ENCODE measurements at regions not wholly inside any gene's neighbourhood (a gene's known extent, or its start where the extent isn't known, plus 50 kb on each side); places are given as distances from the start of the nearest gene placed in this dataset.

DNA sequence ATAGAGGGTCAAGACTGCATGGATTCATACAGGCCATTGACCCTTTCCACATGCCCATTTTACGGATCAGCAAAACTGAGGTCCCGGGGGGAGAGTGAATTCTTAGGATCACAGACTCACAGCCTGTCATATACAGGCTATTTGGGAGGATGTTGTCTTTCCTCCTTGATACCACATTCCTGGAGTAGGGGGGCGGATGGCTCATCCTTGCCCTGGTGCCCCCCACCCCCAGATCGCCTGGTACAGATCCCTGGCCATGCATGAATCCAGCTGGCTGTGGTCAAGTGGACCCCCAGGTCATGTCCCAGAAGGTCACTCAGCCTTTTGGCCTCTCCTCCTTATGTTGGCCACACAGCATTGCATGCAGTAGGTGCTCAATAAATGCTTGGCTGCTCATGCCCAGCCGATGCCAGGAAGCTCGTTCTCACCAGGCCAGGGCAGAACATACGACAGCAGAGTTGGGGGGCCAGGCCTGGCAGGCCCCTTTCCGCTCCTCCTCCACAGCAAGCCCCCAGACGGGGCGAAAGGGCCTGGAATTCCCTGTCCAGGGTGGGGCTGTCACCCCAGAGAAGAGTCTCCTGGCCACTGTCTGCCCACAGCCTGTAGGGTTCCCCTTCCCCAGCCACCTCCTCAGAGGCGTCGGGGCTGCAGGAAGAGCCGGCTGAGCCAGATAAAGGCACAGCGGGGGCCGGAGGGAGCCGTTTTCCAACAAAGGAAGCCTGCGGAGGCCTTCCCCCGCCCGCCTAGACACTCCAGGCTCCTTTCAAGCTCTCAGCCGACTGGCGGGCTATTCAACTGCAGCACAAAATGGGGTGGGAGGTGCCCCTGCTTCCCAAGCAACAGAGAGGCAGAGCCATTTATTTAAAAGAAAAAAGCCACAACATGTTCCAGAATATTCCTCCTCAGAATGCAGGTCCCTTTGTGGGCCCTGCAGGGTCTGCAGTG is 215.7 kb upstream of the CIBAR2 start:
- DNase-seq (ENCODE audit: low spot score) = peak; percentile 57

DNA sequence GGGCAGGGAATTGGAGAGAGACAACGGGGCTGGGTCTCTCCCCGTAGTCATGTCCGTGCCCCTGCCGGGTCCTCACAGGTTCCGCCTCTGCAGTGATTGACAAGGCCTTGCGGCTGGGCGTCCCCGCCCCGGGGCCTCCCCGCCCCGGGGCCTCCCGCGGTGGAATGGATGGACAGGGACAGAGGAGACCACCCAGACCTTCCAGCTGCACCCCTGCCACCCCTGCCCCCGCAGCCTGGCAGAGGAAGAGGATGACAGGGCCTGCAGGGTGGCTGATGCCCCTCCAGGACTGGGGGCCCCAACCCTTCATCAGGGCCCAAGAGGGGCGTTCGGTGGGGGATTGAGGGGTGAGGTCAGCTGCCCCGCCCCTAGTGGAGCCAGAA is 216.4 kb upstream of the CIBAR2 start:
- no peak for DNase-seq (ENCODE audit: low spot score)

GRCh38 chr16:85329059-85329812 is 217.0 kb upstream of the CIBAR2 start:
- peak; percentile 84 for DNase-seq (ENCODE audit: low spot score)

- DNase-seq (ENCODE audit: low spot score) = no peak
Measured at GRCh38 chr16:85330006-85330693, 217.9 kb upstream of the CIBAR2 start.

- DNase-seq (ENCODE audit: low spot score) = peak; percentile 73
Measured at GRCh38 chr16:85330694-85331188, 218.5 kb upstream of the CIBAR2 start.

DNA sequence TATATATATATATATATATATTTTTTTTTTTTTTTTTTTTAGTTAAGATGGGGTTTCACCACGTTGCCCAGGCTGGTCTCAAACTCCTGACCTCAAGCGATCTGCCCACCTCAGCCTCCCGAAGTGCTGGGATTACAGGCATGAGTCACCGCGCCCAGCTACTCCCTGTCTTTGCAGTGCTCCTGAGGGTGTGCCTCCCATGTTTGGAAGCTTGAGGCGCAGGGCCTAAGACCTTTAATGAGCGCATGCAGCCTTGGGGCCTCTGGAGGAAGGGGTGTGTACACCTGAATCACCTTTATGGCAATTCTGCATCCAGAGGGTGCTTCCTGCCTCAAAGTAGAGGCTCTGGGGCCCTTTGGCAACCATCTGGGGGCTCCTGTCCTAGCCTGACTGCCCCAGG is 219.4 kb upstream of the CIBAR2 start:
- DNase-seq (ENCODE audit: low spot score) = no peak

DNA sequence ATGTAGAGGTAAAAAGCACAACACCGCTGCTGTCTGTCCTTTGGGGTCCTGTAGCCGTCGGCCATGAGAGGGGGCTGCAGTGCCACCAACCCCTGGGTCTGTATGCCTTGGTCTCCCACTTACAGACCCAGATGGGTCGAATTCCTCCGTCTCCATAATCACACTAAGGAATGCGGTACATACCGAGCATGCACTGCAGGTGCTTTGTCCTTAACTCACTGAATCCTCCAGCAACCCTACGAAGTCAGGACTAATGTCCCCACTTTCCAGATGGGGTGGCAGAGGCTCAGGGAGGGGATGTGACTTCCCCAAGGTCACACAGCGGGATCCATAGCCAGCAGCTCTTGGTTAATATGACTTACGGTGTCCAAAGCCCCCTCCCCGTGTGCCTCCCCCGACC is 219.9 kb upstream of the CIBAR2 start:
- no peak for DNase-seq (ENCODE audit: low spot score)

- DNase-seq (ENCODE audit: low spot score) = no peak
Measured at GRCh38 chr16:85333337-85333736, 221.1 kb upstream of the CIBAR2 start.

- DNase-seq (ENCODE audit: low spot score) = no peak
Measured at GRCh38 chr16:85333744-85334640, 221.7 kb upstream of the CIBAR2 start.

DNA sequence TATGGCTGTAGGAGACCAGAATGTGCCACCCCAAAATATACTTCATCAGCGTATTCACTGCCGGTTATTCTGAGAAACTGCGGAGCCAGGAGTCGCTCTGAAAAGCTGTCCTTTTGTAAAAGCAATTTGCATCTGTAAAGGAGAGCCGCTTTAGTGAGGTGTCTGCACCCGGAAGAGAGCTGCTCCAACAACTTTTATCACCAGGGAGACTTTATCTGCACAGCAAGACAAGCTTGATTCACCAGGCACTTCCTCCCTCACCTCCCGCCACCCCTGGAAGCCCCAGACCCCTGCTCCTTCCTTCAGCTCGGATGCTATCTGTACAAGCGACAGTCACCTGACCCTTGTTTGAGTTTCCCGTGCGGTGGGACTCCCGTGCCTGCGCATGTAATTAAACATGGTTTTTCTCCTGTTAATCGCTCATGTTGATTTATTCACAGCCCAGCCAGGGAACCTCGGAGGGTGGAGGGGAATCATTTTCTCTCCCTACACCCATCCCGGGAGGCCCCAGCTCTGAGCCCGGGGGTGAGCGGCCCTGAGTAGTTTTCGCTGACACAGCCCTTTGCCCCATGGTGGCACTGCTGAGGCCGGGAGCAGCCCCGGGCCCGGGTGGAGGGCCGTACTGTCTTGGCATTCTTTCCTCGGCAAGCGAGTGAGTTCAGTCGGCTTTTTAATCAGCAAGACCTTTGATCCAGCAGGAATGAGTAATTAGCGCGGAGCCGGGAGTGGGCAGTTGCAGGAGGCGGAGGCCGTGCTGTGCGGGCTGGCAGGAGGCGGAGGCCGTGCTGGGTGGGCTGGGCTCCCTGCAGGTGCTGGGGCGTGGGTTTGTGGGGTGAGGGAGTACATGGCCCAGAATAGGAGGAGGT is 222.7 kb upstream of the CIBAR2 start:
- no peak for DNase-seq (ENCODE audit: low spot score)

GRCh38 chr16:85335584-85336491 is 223.6 kb upstream of the CIBAR2 start:
- no peak for DNase-seq (ENCODE audit: low spot score)

GRCh38 chr16:85337910-85338637 is 225.8 kb upstream of the CIBAR2 start:
- DNase-seq (ENCODE audit: low spot score) = no peak

DNA sequence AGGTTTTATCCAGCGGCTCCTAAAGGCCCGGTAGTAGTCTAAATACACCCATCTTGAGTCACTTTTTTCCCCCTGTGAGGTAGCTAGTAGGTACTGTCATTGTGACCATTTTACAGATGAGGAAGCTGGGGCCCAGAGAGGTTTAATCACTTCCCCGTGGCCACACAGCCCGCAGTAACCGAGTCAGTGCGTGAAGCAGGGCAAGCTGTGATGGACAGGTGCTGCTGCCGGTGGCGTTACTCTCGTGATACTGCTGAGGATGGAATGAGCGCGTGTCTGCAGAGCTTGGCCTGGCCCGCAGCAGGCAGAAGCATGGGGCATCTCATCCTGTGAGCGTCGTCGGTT is 226.3 kb upstream of the CIBAR2 start:
- DNase-seq (ENCODE audit: low spot score) = no peak

- no peak for DNase-seq (ENCODE audit: low spot score)
Measured at GRCh38 chr16:85338989-85339685, 226.9 kb upstream of the CIBAR2 start.

DNA sequence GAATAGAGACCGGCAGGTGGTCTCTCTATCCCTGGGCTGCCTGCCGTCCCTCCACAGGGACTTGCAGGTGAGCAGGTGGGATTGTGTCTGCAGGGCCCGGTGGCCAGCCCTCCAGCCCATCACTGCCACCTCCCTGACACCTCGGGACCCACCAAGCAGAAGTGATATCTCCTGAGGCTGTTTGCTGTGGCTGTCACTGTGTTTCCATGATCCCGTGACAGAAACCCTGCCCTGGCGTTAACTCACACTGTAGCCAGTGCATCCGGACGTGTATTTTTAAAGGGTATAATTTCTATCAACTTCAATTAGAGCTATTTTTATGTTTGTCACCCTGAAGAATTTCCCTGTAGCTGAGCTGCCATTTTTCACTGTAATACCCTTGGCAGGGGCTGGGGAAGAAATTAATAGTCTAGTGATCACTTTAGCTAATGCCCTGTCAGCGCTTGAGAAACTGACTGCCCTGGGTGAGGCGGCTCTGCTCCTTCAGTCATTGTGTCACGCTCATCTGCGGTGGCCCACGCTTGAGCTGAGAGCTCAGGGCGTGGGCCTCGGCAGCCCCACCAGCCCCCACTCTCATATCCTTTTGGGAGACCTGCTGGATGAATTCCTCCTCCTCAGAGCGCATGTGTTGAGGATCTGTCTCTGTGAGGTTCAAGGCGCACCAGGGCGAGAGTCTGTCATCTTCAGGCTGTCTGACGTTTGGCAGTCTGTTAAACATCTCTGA is 229.9 kb upstream of the CIBAR2 start:
- no peak for DNase-seq (ENCODE audit: low spot score)

DNA sequence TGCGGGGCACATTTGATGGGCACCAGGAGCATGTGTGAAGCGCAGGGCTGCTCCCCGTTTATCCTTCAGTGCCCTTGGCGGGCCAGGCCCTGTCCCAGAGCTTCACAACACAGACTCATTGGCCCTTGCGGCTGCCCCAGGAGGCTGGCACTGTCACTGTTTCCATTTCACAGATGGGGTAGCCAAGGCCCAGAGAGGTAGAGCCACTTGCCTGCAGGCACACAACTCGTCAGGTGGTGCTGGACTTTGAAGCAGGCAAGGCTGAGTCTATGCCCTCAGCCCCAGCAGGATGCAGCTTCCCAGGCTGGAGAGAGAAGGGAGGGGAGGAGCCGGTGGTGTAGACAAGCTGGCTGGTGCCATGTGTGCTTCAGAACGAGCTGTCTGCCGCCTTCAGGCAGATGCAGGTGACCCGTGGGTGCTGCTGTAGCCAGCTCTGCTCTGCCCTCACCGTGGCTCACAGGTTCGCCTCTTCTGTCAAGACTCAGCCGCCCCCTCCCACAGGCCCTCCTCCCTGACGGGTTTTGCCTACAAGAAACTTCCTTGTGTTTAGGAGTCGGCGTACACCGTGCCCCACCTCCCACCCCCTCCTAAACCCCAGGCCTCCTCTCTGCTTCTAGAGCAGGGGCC is 232.3 kb upstream of the CIBAR2 start:
- no peak for DNase-seq (ENCODE audit: low spot score)

DNA sequence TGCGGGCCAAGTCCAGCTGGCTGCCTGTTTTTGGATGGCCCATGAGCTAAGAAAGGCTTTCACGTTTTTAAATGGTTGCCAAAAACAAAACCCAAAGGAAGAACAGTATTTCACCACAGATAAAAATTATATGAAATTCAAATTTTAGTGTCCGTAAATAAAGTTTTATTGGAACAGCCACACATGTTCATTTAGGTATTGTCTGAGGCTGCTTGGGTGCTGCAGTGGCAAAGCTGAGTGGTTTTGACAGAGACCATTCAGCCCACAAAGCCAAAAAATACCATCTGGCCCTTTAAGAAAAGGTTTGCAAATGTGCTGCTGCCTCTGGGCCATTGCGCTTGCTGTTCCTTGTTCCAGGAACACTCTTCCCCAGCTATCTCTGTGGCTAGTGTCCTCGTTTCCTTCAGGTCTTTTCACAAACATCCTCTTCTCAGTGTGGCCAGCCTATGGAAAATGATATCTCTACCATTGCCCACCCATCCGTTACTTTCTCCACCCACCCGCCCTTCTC is 232.9 kb upstream of the CIBAR2 start:
- no peak for DNase-seq (ENCODE audit: low spot score)

Measured in D341Med (cell line).